ENCODE measurements at regions not wholly inside any gene's neighbourhood (a gene's known extent, or its start where the extent isn't known, plus 50 kb on each side); places are given as distances from the start of the nearest gene placed in this dataset.

- Histone ChIP-seq H3K27me3 (ENCODE audit: insufficient read depth, poor library complexity, severe bottlenecking) (no peaks in the 10 kb centered on the region), H3K4me3 (replicated peaks; ENCODE audit: insufficient read depth, low read length) (no peak overlapping the region), H3K27ac (replicated peaks) (no peak overlapping the region)
- TF ChIP-seq REST (IDR thresholded peaks at IDR 0.05; ENCODE audit: insufficient replicate concordance, low read depth) (no peak), GABPA (IDR thresholded peaks at IDR 0.05; ENCODE audit: low read depth) (no peak)
- DNase-seq (ENCODE audit: low read depth in 1 of 2, low spot score in 1 of 2) = no peak
Measured at GRCh38 chr21:15462092-15462491, 267.7 kb upstream of the USP25 start.

DNA sequence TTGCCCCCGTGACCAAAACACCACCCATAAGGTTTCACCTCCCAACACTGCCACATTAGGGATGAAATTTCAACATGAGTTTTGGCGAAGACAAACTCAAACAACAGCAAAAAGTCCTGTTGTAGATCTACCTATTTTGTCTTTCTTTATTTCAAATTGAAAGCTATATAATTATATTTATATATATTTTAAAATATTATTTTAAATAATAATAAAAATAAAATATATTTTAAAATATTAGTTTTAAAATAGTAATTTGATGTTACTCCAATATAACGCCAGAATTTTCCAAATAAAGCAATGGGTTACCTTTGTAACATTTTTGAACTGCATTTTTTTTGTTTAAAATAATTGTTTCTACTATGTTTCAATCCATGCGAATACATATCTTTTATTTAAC lies 263.5 kb upstream of the USP25 start:
- H3K27ac ChIP-seq (replicated peaks) = no peak overlapping the region
- DNase-seq (ENCODE audit: low read depth in 1 of 2, low spot score in 1 of 2) = no peak
- TF ChIP-seq REST (IDR thresholded peaks at IDR 0.05; ENCODE audit: insufficient replicate concordance, low read depth) (no peak), GABPA (IDR thresholded peaks at IDR 0.05; ENCODE audit: low read depth) (no peak), CTCF (IDR thresholded peaks at IDR 0.05; ENCODE audit: insufficient read depth, low read length) (no peak), POLR2AphosphoS5 (IDR thresholded peaks at IDR 0.05; ENCODE audit: low read depth) (no peak), SPI1 (IDR thresholded peaks at IDR 0.05; ENCODE audit: borderline replicate concordance, low read depth) (no peak)

GRCh38 chr21:15468368-15468767 lies 261.4 kb upstream of the USP25 start:
- Histone ChIP-seq H3K27me3 (ENCODE audit: insufficient read depth, poor library complexity, severe bottlenecking) (no peaks in the 10 kb centered on the region), H3K27ac (replicated peaks) (no peak overlapping the region)
- TF ChIP-seq CTCF (IDR thresholded peaks at IDR 0.05; ENCODE audit: insufficient read depth, low read length) (no peak), REST (IDR thresholded peaks at IDR 0.05; ENCODE audit: insufficient replicate concordance, low read depth) (no peak), GABPA (IDR thresholded peaks at IDR 0.05; ENCODE audit: low read depth) (no peak)

More for the DNA sequence above, 263.5 kb upstream of the USP25 start:
- Histone ChIP-seq H3K27me3 (ENCODE audit: insufficient read depth, poor library complexity, severe bottlenecking) (no peaks in the 10 kb centered on the region), H3K4me3 (replicated peaks; ENCODE audit: insufficient read depth, low read length) (no peak overlapping the region)

More at GRCh38 chr21:15468368-15468767, 261.4 kb upstream of the USP25 start:
- H3K4me3 ChIP-seq (replicated peaks; ENCODE audit: insufficient read depth, low read length) = no peak overlapping the region
- DNase-seq (ENCODE audit: low read depth in 1 of 2, low spot score in 1 of 2) = no peak
